ENCODE measurements at regions not wholly inside any gene's neighbourhood (a gene's known extent, or its start where the extent isn't known, plus 50 kb on each side); places are given as distances from the start of the nearest gene placed in this dataset.

DNA sequence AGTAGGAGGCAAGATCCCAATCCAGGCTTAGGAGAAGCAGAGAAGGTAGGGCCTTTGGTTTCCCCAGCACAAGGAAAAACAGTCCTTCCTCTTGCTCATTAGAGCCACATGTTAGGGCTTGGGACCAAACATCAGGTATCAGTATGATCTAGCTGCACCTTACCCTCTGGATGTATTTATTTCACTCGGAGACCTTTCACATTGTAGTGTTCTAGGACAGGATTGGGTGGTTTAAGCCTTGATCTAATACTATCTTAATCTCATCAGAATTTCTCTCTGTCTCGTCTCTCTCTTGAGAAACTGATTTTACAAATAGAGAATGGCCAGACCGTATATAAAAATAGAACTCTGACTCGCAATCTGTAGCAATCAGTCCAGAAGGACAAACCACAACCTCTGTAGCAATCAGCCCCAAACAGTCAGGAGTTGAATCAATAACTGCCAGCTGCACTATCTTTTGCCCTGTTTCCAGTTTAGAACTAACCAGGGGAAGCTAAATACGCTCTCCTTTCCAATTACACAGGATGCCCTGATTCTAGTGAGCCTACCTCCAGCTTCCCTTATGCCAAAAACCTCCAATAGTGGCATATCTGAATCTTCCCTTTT is 207.1 kb downstream of the TDRD15 start:
- WGBS, 2 experiments (ENCODE audit: insufficient coverage in 2 of 2): 91 to 100% methylated on average over 4 of the region's 5 CpGs
- no peaks in the 10 kb centered on the region for H3K4me1 ChIP-seq (ENCODE audit: control insufficient read depth, insufficient read depth, low read length, poor library complexity, severe bottlenecking)

DNA sequence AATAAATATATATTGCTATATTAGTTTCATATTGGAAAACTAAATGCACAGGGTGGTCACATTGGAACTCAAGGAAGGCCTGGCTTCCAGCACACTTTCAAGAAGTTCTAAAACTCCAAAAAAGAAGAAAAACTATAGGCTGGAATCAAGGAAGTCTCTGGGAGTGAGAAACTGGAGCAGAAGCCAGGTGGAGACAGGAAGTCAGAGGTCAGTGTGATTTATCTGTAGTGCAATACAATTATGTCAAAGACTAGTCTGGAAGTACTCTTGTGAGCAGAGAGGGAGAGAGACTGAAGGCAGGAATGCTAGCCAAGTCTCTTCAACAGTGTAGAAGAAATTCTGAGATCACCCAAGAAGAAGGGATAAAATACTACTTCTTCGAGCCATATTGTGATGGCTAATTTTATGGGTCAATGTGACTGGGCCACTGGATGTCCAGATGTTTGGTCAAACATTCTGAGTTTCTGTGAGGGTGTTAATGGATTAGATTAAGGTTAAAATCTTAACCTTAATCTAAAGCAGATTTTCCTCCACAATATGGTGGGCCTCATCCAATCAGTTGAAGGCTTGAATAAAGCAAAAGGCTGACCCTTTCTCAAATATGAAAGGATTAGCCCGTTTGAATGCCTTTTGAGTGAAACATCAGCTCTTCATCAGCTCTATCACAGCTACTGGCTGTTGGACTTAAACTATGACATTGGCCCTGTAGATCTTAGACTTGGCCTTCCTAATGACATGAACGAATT is 208.0 kb downstream of the TDRD15 start:
- Histone ChIP-seq H3K9me3 (ENCODE audit: control insufficient read depth, low read length) (no peaks in the 10 kb centered on the region), H3K4me1 (ENCODE audit: control insufficient read depth, insufficient read depth, low read length, poor library complexity, severe bottlenecking) (no peaks in the 10 kb centered on the region), H3K27ac (ENCODE audit: low read depth, low read length, severe bottlenecking) (no peak overlapping the region), H3K36me3 (ENCODE audit: control insufficient read depth, insufficient read depth, low read length) (no peaks in the 10 kb centered on the region), H3K4me3 (ENCODE audit: extremely low read depth, insufficient read depth, low read length, poor library complexity, severe bottlenecking) (no peak overlapping the region)
- WGBS, 2 experiments (ENCODE audit: insufficient coverage in 2 of 2): 79 to 100% methylated on average over 2 of the region's 3 CpGs

More for the DNA sequence above, 207.1 kb downstream of the TDRD15 start:
- Histone ChIP-seq H3K4me3 (ENCODE audit: extremely low read depth, insufficient read depth, low read length, poor library complexity, severe bottlenecking) (no peak overlapping the region), H3K27ac (ENCODE audit: low read depth, low read length, severe bottlenecking) (no peak overlapping the region), H3K9me3 (ENCODE audit: control insufficient read depth, low read length) (no peaks in the 10 kb centered on the region), H3K36me3 (ENCODE audit: control insufficient read depth, insufficient read depth, low read length) (no peaks in the 10 kb centered on the region)

DNA sequence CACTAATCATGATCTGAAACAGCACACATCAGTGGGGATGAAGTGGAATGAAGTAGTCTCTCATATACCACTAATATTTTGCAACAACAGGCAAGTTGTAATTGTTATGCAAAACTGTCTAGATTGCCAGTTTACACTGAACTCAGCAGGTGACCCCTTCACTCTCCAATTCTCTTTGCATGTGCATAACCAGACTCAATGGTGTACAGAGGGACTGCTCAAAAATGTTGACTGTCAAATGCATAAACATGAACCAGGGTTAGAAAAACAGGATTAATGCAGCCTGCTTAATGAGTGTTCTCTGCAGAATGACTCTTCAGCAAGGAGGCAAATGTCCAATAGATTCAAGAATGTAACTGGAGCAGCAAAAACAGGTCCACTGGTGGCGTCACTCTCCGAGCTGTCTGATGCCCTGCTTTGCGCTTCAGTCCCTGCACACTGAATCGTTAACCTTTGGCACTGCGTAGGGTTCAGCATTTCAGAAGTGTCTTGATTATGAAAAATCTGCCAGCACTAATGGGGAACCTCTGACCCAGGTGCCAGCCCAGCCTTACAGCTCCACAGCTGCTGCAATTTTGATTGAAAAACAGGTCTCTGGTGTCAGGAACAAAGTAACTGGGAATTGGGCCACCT is 209.3 kb downstream of the TDRD15 start:
- Histone ChIP-seq H3K4me3 (ENCODE audit: extremely low read depth, insufficient read depth, low read length, poor library complexity, severe bottlenecking) (no peak overlapping the region), H3K9me3 (ENCODE audit: control insufficient read depth, low read length) (no peaks in the 10 kb centered on the region), H3K27ac (ENCODE audit: low read depth, low read length, severe bottlenecking) (no peak overlapping the region), H3K4me1 (ENCODE audit: control insufficient read depth, insufficient read depth, low read length, poor library complexity, severe bottlenecking) (no peaks in the 10 kb centered on the region), H3K36me3 (ENCODE audit: control insufficient read depth, insufficient read depth, low read length) (no peaks in the 10 kb centered on the region)
- WGBS, 2 experiments (ENCODE audit: insufficient coverage in 2 of 2): 84 to 95% methylated on average over 5 of the region's 5 CpGs

DNA sequence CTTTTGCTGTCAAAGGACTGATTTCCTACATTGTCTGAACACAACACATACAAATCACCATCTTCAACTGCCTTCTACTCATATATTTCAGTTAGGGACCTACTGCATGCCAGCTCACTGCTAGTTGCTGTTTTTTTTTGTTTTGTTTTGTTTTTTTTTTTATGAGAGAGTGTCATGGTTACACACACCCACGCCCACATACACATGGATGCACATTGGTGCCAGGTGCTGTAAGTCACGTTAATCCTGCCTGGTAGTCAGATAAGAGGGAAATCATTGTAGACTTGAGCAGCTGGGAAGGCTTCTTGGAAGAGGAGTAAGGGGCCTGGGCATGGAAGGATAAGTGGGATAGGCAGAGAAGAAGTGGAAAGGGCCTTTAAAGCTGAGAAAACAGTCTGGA is 209.9 kb downstream of the TDRD15 start:
- H3K4me1 ChIP-seq (ENCODE audit: control insufficient read depth, insufficient read depth, low read length, poor library complexity, severe bottlenecking): no peaks in the 10 kb centered on the region
- no peak overlapping the region for H3K4me3 ChIP-seq (ENCODE audit: extremely low read depth, insufficient read depth, low read length, poor library complexity, severe bottlenecking)
- 63 to 90% methylated on average over 1 of the region's 2 CpGs for WGBS, 2 experiments (ENCODE audit: insufficient coverage in 2 of 2)
- no peaks in the 10 kb centered on the region for H3K36me3 ChIP-seq (ENCODE audit: control insufficient read depth, insufficient read depth, low read length)
- no peak overlapping the region for H3K27ac ChIP-seq (ENCODE audit: low read depth, low read length, severe bottlenecking)
- no peaks in the 10 kb centered on the region for H3K9me3 ChIP-seq (ENCODE audit: control insufficient read depth, low read length)

DNA sequence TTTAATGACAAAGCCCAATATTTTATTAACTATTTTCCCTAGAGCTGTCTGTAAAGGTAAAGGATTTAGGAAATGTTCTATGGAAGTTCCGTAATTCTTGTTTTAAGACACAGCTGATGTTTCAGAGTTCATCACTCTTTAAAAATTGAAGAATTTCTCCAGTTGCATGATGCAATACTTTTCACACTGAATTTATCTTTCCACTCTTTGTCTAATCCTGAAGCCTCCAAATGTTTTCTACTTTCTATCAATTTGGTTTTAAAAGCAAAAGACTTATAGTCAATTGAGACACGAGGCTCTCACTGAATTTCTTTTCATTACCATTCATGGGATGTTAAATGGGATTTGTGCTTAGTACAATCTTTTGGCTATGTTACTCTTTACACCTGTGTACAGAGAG is 223.2 kb downstream of the TDRD15 start:
- WGBS, 2 experiments (ENCODE audit: insufficient coverage in 2 of 2): 100% methylated on average over 1 of the region's 2 CpGs; no CpG with 5 or more reads in 1 of the 2 experiments
- H3K4me1 ChIP-seq (ENCODE audit: control insufficient read depth, insufficient read depth, low read length, poor library complexity, severe bottlenecking): no peaks in the 10 kb centered on the region
- no peak overlapping the region for H3K27ac ChIP-seq (ENCODE audit: low read depth, low read length, severe bottlenecking)
- H3K36me3 ChIP-seq (ENCODE audit: control insufficient read depth, insufficient read depth, low read length): no peaks in the 10 kb centered on the region
- no peak overlapping the region for H3K4me3 ChIP-seq (ENCODE audit: extremely low read depth, insufficient read depth, low read length, poor library complexity, severe bottlenecking)
- no peaks in the 10 kb centered on the region for H3K9me3 ChIP-seq (ENCODE audit: control insufficient read depth, low read length)

DNA sequence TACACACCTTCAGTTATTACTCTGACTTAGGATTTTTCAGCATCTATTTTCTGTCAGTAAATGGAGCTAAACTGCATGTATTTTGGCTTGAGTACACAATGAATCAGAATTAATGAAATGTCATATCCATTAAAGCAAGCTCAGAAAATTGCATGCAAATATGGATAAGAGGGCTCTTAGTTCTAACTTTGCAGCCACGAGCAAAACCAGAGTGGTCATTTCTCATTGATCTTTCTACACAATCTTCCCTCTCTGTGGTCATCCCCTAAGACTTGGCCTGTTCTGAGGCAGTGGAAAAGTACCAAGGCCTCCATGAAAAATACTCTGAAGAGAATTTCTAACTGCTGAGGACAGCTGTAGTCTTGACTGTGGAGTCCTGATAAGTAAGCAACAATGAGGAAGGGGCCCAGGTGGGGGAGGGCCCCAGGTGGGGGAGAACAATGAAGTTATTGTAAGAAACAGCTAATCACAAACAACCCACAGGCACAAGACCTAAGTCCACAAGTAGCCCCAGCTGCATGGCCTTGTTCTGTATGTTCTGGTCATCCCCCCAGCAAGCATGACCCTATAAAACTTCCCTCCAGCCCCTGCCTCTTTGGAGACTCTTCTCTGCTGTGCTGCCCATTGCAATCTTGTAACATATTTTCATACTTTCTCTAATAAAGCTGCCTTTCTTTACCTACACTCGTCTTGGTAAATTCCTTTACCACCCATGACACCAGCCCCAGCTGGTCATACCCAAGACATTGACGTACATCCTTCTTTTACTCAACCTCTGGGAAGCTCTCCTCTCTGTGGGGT is 230.3 kb downstream of the TDRD15 start:
- Histone ChIP-seq H3K36me3 (ENCODE audit: control insufficient read depth, insufficient read depth, low read length) (no peaks in the 10 kb centered on the region), H3K9me3 (ENCODE audit: control insufficient read depth, low read length) (no peaks in the 10 kb centered on the region), H3K4me3 (ENCODE audit: extremely low read depth, insufficient read depth, low read length, poor library complexity, severe bottlenecking) (no peak overlapping the region), H3K4me1 (ENCODE audit: control insufficient read depth, insufficient read depth, low read length, poor library complexity, severe bottlenecking) (no peaks in the 10 kb centered on the region), H3K27ac (ENCODE audit: low read depth, low read length, severe bottlenecking) (no peak overlapping the region)
- WGBS, 2 experiments (ENCODE audit: insufficient coverage in 2 of 2): 73 to 82% methylated on average over 1 to 2 of the region's 3 CpGs

DNA sequence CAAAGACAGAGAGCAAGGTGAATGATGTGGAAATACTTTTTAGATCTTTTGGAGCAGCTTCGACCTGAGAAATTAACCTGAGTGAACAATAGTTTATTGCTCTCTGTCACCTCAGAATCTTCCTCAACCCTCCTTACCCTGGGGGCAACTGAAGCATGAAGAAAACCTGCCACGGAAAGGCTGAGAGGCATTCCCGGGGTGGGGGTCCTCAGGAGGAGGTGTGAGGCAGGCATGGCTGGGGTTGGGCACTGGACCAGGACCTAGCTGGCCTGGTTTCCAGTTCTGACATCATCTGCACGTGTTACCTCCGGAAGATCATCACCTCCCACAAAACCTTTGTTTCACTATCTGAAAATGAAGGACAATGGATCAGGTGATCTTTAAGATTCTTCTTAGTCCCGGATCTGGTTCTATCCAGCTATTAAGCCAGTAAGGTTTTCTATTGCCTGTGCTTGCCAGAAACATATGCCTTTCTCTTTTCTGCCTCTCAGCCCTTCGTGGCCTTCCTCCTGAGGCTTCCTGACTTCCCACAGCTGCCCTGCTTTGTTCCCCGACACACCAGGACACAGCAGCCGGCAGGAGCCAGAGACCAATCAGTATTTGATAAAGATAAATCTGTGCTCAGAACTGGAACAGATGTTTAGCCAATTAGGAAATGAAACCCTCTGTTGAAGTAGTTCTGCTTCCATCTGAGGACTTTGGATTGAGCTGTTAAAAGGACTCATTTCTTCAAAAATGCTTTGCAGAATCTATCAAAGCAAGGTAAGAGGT is 232.5 kb downstream of the TDRD15 start:
- 67 to 74% methylated on average over 5 of the region's 9 CpGs for WGBS, 2 experiments (ENCODE audit: insufficient coverage in 2 of 2)
- H3K36me3 ChIP-seq (ENCODE audit: control insufficient read depth, insufficient read depth, low read length): no peaks in the 10 kb centered on the region
- H3K27ac ChIP-seq (ENCODE audit: low read depth, low read length, severe bottlenecking): no peak overlapping the region
- no peaks in the 10 kb centered on the region for H3K9me3 ChIP-seq (ENCODE audit: control insufficient read depth, low read length)
- H3K4me3 ChIP-seq (ENCODE audit: extremely low read depth, insufficient read depth, low read length, poor library complexity, severe bottlenecking): no peak overlapping the region
- H3K4me1 ChIP-seq (ENCODE audit: control insufficient read depth, insufficient read depth, low read length, poor library complexity, severe bottlenecking): no peaks in the 10 kb centered on the region

DNA sequence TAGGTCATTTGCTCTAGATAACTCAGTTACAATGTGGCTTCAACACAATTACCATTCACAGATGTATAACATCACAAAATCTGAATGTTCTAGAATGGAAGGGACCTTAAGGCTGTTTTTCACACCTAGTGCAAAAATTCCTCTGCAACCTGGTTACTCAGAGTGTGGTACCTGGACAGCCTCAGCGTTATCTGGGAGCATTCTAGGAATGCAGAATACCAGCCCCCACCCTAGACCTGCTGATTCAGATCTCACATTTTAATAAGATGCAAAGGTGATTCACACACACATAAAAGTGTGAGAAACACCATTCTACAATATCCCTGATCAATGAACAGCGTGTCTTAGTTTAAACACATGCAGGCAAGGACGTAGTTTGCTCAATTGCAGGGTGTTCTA is 233.1 kb downstream of the TDRD15 start:
- no peak overlapping the region for H3K4me3 ChIP-seq (ENCODE audit: extremely low read depth, insufficient read depth, low read length, poor library complexity, severe bottlenecking)
- H3K4me1 ChIP-seq (ENCODE audit: control insufficient read depth, insufficient read depth, low read length, poor library complexity, severe bottlenecking): no peaks in the 10 kb centered on the region
- no peaks in the 10 kb centered on the region for H3K9me3 ChIP-seq (ENCODE audit: control insufficient read depth, low read length)
- WGBS, 2 experiments (ENCODE audit: insufficient coverage in 2 of 2): 71% methylated on average over 1 of the region's 3 CpGs; no CpG with 5 or more reads in 1 of the 2 experiments
- H3K27ac ChIP-seq (ENCODE audit: low read depth, low read length, severe bottlenecking): no peak overlapping the region
- H3K36me3 ChIP-seq (ENCODE audit: control insufficient read depth, insufficient read depth, low read length): no peaks in the 10 kb centered on the region

DNA sequence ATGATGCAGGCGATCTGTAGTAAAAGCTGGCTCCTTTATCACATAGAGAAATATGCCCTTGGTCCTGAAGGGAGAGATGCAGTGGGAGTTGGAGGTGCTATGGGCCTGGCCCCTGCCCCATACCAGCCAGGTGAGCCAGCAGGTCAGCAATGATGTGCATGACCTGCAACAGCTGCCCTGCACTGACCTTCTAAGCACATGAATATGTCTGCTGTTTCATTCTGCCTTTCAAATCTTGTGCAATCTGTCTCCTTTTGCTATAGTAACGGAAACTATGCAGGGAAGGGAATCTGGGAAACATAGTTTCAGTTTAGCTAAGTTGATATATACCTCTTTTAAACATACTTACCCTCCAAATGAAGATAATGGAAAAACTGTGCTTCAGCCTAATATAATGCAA is 235.2 kb downstream of the TDRD15 start:
- 60% methylated on average over 1 of the region's 2 CpGs; no CpG with 5 or more reads in 1 of the 2 experiments for WGBS, 2 experiments (ENCODE audit: insufficient coverage in 2 of 2)
- H3K4me3 ChIP-seq (ENCODE audit: extremely low read depth, insufficient read depth, low read length, poor library complexity, severe bottlenecking): no peak overlapping the region
- no peak overlapping the region for H3K27ac ChIP-seq (ENCODE audit: low read depth, low read length, severe bottlenecking)
- no peaks in the 10 kb centered on the region for H3K9me3 ChIP-seq (ENCODE audit: control insufficient read depth, low read length)
- H3K4me1 ChIP-seq (ENCODE audit: control insufficient read depth, insufficient read depth, low read length, poor library complexity, severe bottlenecking): no peaks in the 10 kb centered on the region
- H3K36me3 ChIP-seq (ENCODE audit: control insufficient read depth, insufficient read depth, low read length): no peaks in the 10 kb centered on the region

DNA sequence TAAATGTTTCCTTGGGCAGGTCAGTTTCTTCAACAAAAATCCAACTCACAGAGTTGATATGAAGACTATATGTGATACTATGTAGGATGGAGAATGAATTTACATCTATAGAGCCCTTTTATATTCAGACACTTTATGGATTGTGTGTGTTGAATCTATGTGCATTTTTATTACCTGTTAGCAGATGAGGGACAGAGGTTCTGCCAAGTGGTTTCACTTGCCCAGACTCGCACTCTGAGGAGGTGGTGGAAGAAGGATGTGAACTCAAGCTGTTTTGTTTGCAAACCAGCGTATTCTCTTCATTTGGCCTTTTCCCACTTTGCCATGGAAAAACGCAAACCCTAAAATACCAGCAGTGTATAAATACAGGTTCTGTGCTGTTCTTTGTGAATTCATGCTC is 237.6 kb downstream of the TDRD15 start:
- WGBS, 2 experiments (ENCODE audit: insufficient coverage in 2 of 2): 100% methylated on average over 1 of the region's 3 CpGs; no CpG with 5 or more reads in 1 of the 2 experiments
- H3K9me3 ChIP-seq (ENCODE audit: control insufficient read depth, low read length): no peaks in the 10 kb centered on the region
- H3K27ac ChIP-seq (ENCODE audit: low read depth, low read length, severe bottlenecking): no peak overlapping the region
- no peak overlapping the region for H3K4me3 ChIP-seq (ENCODE audit: extremely low read depth, insufficient read depth, low read length, poor library complexity, severe bottlenecking)
- H3K36me3 ChIP-seq (ENCODE audit: control insufficient read depth, insufficient read depth, low read length): no peaks in the 10 kb centered on the region
- no peaks in the 10 kb centered on the region for H3K4me1 ChIP-seq (ENCODE audit: control insufficient read depth, insufficient read depth, low read length, poor library complexity, severe bottlenecking)
